DND-41 (cell line): ENCODE measurements at regions not wholly inside any gene's neighbourhood (a gene's known extent, or its start where the extent isn't known, plus 50 kb on each side); places are given as distances from the start of the nearest gene placed in this dataset.

Experiments
- ATAC-seq: fragments of 200-7000 bp; cut with Tn5 transposase; 3 replicates; pipeline ENCODE4 v1.9.1; 2021; ENCODE audit warnings: low read depth; ENCODE audit not compliant: insufficient read depth
- DNase-seq: peaks from one replicate; pipeline ENCODE4 v3.0.0-alpha.2; 2020
- H2AFZ ChIP-seq: 2 replicates; pipeline ENCODE4 v1.6.0; 2012; ENCODE audit warnings: low read depth, low read length
- H3K27ac ChIP-seq: 2 replicates; pipeline ENCODE4 v1.5.1; 2012; ENCODE audit warnings: low read length, inconsistent platforms
- H3K27me3 ChIP-seq: fragments of 200-600 bp; sonication (generic); 2 replicates; pipeline ENCODE4 v1.6.0; 2012; ENCODE audit warnings: low read length, mild to moderate bottlenecking, inconsistent platforms; ENCODE audit not compliant: insufficient read depth, poor library complexity
- H3K36me3 ChIP-seq: 2 replicates; pipeline ENCODE4 v1.5.1; 2012; ENCODE audit warnings: low read length, inconsistent platforms; ENCODE audit not compliant: insufficient read depth
- H3K4me1 ChIP-seq: 2 replicates; pipeline ENCODE4 v1.5.1; 2012; ENCODE audit warnings: mild to moderate bottlenecking, low read length; ENCODE audit not compliant: insufficient read depth
- H3K4me2 ChIP-seq: 2 replicates; pipeline ENCODE4 v1.6.0; 2012; ENCODE audit warnings: mild to moderate bottlenecking, moderate library complexity, low read length, inconsistent platforms; ENCODE audit not compliant: insufficient read depth
- H3K4me3 ChIP-seq, 2 experiments: fragments of 200-600 bp in 1 of 2; shearing (Covaris generic) in 1 of 2; 2 replicates each; pipeline ENCODE4 v1.5.1; 2012 to 2016; ENCODE audit warnings: inconsistent platforms in 2 of 2, low read length in 2 of 2, mild to moderate bottlenecking in 2 of 2, low read depth in 1 of 2, moderate library complexity in 1 of 2
- H3K79me2 ChIP-seq: 2 replicates; pipeline ENCODE4 v1.6.0; 2012; ENCODE audit warnings: low read length, inconsistent platforms; ENCODE audit not compliant: insufficient read depth
- H3K9ac ChIP-seq: 2 replicates; pipeline ENCODE4 v1.6.0; 2012; ENCODE audit warnings: low read depth, mild to moderate bottlenecking, inconsistent platforms, low read length, moderate library complexity
- H3K9me3 ChIP-seq: 2 replicates; pipeline ENCODE4 v1.5.1; 2012; ENCODE audit warnings: low read length, moderate library complexity, mild to moderate bottlenecking, inconsistent platforms; ENCODE audit not compliant: insufficient read depth, severe bottlenecking
- H4K20me1 ChIP-seq: 2 replicates; pipeline ENCODE4 v1.6.0; 2012; ENCODE audit warnings: low read length; ENCODE audit not compliant: insufficient read depth
- CTCF ChIP-seq: IDR thresholded peaks from 2 replicates; pipeline ENCODE4 v1.5.1; 2012; ENCODE audit warnings: borderline replicate concordance, low read length, moderate library complexity, mild to moderate bottlenecking; ENCODE audit not compliant: poor library complexity, severe bottlenecking; ENCODE audit errors: extremely low read depth
- EZH2 ChIP-seq: IDR thresholded peaks from 3 replicates; pipeline ENCODE4 v1.6.1; 2012; ENCODE audit warnings: borderline replicate concordance, low read depth, mild to moderate bottlenecking, moderate library complexity, low read length, inconsistent platforms; ENCODE audit not compliant: severe bottlenecking

- ATAC-seq (no peak), DNase-seq (no peak)
- no peak overlapping the region for H3K4me3 ChIP-seq
- no peak overlapping the region for H3K4me2 ChIP-seq
- no peaks in the 10 kb centered on the region for H4K20me1 ChIP-seq
- no peaks in the 10 kb centered on the region for H3K27me3 ChIP-seq
- H2AFZ ChIP-seq: no peak overlapping the region
- TF ChIP-seq EZH2 (no peak), CTCF (no peak)
- no peak overlapping the region for H3K27ac ChIP-seq
- no peaks in the 10 kb centered on the region for H3K79me2 ChIP-seq
- H3K9ac ChIP-seq: no peak overlapping the region
- no peaks in the 10 kb centered on the region for H3K9me3 ChIP-seq
- no peaks in the 10 kb centered on the region for H3K4me1 ChIP-seq
- H3K36me3 ChIP-seq: no peaks in the 10 kb centered on the region
Measured at GRCh38 chr6:118761645-118762044, 110.3 kb upstream of the CEP85L start.

GRCh38 chr6:118758946-118759345 lies 107.6 kb upstream of the CEP85L start:
- TF ChIP-seq CTCF (no peak), EZH2 (no peak)
- Histone ChIP-seq H3K36me3 (no peaks in the 10 kb centered on the region), H3K27me3 (no peaks in the 10 kb centered on the region), H3K9me3 (no peaks in the 10 kb centered on the region), H3K4me3 (no peak overlapping the region), H3K4me2 (no peak overlapping the region), H3K79me2 (no peaks in the 10 kb centered on the region), H3K9ac (no peak overlapping the region), H3K27ac (no peak overlapping the region), H3K4me1 (no peaks in the 10 kb centered on the region), H4K20me1 (no peaks in the 10 kb centered on the region), H2AFZ (no peak overlapping the region)
- DNase-seq: no peak
- ATAC-seq: no peak

- Histone ChIP-seq H3K27me3 (no peaks in the 10 kb centered on the region), H3K36me3 (no peaks in the 10 kb centered on the region), H3K27ac (no peak overlapping the region), H4K20me1 (no peaks in the 10 kb centered on the region), H3K9me3 (no peaks in the 10 kb centered on the region), H3K4me1 (no peaks in the 10 kb centered on the region), H3K4me2 (no peak overlapping the region), H3K4me3 (no peak overlapping the region), H3K9ac (no peak overlapping the region), H2AFZ (no peak overlapping the region), H3K79me2 (no peaks in the 10 kb centered on the region)
- DNase-seq (no peak), ATAC-seq (no peak)
- TF ChIP-seq EZH2 (no peak), CTCF (no peak)
Measured at GRCh38 chr6:118755941-118756646, 104.7 kb upstream of the CEP85L start.

GRCh38 chr6:118752803-118753202 lies 101.4 kb upstream of the CEP85L start:
- no peak overlapping the region for H3K4me2 ChIP-seq

More at GRCh38 chr6:118752803-118753202, 101.4 kb upstream of the CEP85L start:
- ATAC-seq (no peak), DNase-seq (no peak)
- Histone ChIP-seq H3K27ac (no peak overlapping the region), H3K79me2 (no peaks in the 10 kb centered on the region), H4K20me1 (no peaks in the 10 kb centered on the region), H3K9ac (no peak overlapping the region), H2AFZ (no peak overlapping the region), H3K36me3 (no peaks in the 10 kb centered on the region), H3K4me3 (no peak overlapping the region), H3K4me1 (peaks cover 13% of the 10 kb centered on the region), H3K27me3 (no peaks in the 10 kb centered on the region), H3K9me3 (no peaks in the 10 kb centered on the region)
- TF ChIP-seq CTCF: no peak
- TF ChIP-seq EZH2: no peak
